ENCODE measurements at regions not wholly inside any gene's neighbourhood (a gene's known extent, or its start where the extent isn't known, plus 50 kb on each side); places are given as distances from the start of the nearest gene placed in this dataset.

- Histone ChIP-seq H3K9ac (ENCODE audit: insufficient read depth in 1 of 2, low read depth in 2 of 2, low read length in 2 of 2) (no peak overlapping the region), H3K9me3 (replicated peaks; ENCODE audit: control insufficient read depth, insufficient read depth, low read depth, low read length) (no peaks in the 10 kb centered on the region), H3K79me2 (ENCODE audit: control insufficient read depth, insufficient read depth, low read length) (no peaks in the 10 kb centered on the region), H2AFZ (ENCODE audit: low read depth, low read length) (no peak overlapping the region), H3K4me3 (no peak overlapping the region), H3K27ac (ENCODE audit: extremely low read depth, low read depth, low read length) (no peak overlapping the region), H3K27me3 (ENCODE audit: control insufficient read depth in 2 of 2, insufficient read depth in 2 of 2, low read length in 2 of 2) (no peaks in the 10 kb centered on the region), H3K9me1 (ENCODE audit: control insufficient read depth, insufficient read depth, low read length) (no peaks in the 10 kb centered on the region), H3K36me3 (ENCODE audit: control insufficient read depth, insufficient read depth, low read length) (no peaks in the 10 kb centered on the region), H3K4me2 (ENCODE audit: insufficient read depth, low read length) (no peak overlapping the region), H3K4me1 (replicated peaks in 1 of 2; ENCODE audit: control insufficient read depth in 2 of 2, insufficient read depth in 2 of 2, low read length in 2 of 2) (no peaks in the 10 kb centered on the region), H4K20me1 (replicated peaks; ENCODE audit: control insufficient read depth, insufficient read depth, low read length) (no peaks in the 10 kb centered on the region)
- ATAC-seq (no peak), FAIRE-seq (no peak), DNase-seq (ENCODE audit: extremely low read depth in 1 of 4, low spot score in 3 of 4) (no peak)
- TF ChIP-seq SIX5 (IDR thresholded peaks at IDR 0.05; ENCODE audit: borderline replicate concordance in 1 of 2, insufficient read depth in 1 of 2, low read depth in 1 of 2, low read length in 2 of 2) (no peak), ELF2 (CRISPR knock-in tag; IDR thresholded peaks at IDR 0.05) (no peak), GTF2B (IDR thresholded peaks at IDR 0.05; ENCODE audit: extremely low read depth, insufficient read length) (no peak), HES1 (IDR thresholded peaks at IDR 0.05; ENCODE audit: low read depth) (no peak), BRF1 (IDR thresholded peaks at IDR 0.05; ENCODE audit: borderline replicate concordance, extremely low read depth, insufficient read length) (no peak), ILF3 (IDR thresholded peaks at IDR 0.05; ENCODE audit: borderline replicate concordance) (no peak), KDM5B (IDR thresholded peaks at IDR 0.05; ENCODE audit: insufficient replicate concordance, low read depth, low read length) (no peak), POLR2H (tag; IDR thresholded peaks at IDR 0.05; ENCODE audit: low read depth) (no peak), ZFP91 (CRISPR knock-in tag; IDR thresholded peaks at IDR 0.05) (no peak), EHMT2 (IDR thresholded peaks at IDR 0.05) (no peak), ETV5 (CRISPR knock-in tag; IDR thresholded peaks at IDR 0.05; ENCODE audit: low read depth) (no peak), ZNF431 (CRISPR knock-in tag; IDR thresholded peaks at IDR 0.05) (no peak), ZBTB2 (IDR thresholded peaks at IDR 0.05) (no peak), GATAD2A (IDR thresholded peaks at IDR 0.05) (no peak), ZNF232 (CRISPR knock-in tag; IDR thresholded peaks at IDR 0.05) (no peak), RBM22 (IDR thresholded peaks at IDR 0.05; ENCODE audit: low read depth, low read length, poor library complexity, severe bottlenecking) (no peak), ZNF324 (CRISPR knock-in tag; IDR thresholded peaks at IDR 0.05) (no peak), XRCC4 (IDR thresholded peaks at IDR 0.05; ENCODE audit: extremely low read depth, insufficient read depth, insufficient read length) (no peak)
- ChIA-PET POLR2A (interaction anchor here (0.5 kb wide), 1 partner anchor 638 kb away, joined by 4 read pairs; no protein-coding TSS in a partner anchor), CTCF (ENCODE audit: low intra/inter-chr PET ratio) (no interaction called here)
- in situ Hi-C loops (cut with MboI) (loop anchor here (10.0 to 25.0 kb wide), 2 partner anchors 771 to 1208 kb away; no protein-coding TSS in a partner anchor), intact Hi-C loops (cut with micrococcal nuclease) (loop anchor here (2.0 kb wide), 1 partner anchor 1203 kb away; no protein-coding TSS in a partner anchor)
- 0% methylated on average over 5 of the region's 9 CpGs for WGBS (ENCODE audit: insufficient coverage, low coverage, missing lambda C conversion rate)
- BruUV-seq (replicated peaks), result no TSS peak
These were observed 220.0 kb upstream of the ADAMTSL1 start for GRCh38 chr9:18253950-18254349.

Measured in K562 (cell line).